ENCODE measurements at regions not wholly inside any gene's neighbourhood (a gene's known extent, or its start where the extent isn't known, plus 50 kb on each side); places are given as distances from the start of the nearest gene placed in this dataset.

DNA sequence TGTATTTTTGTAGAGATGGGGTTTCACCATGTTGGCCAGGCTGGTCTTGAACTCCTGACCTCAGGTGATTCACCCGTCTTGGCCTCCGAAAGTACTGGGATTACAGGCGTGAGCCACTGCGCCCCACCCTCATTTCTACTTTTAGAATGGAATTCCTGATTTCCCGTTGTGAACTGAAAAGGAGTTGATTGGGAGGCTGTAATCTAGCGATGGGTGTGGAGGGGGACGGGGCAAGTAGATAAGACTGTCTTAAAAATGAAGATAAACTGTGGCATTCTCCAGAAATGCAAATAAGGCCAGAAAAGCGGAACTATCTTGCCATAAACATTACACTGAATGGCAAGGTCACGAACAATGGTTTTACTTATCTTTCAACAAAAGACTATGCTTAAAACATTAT, 135.4 kb downstream of the TRIB2 start:
- no peak overlapping the region for H3K9ac ChIP-seq (ENCODE audit: insufficient read depth, low read length)
- no peak overlapping the region for H3K4me3 ChIP-seq (replicated peaks in 1 of 4; ENCODE audit: control extremely low read depth in 1 of 4, insufficient read depth in 1 of 4, low read depth in 3 of 4, low read length in 4 of 4)
- H3K4me1 ChIP-seq (ENCODE audit: control insufficient read depth, extremely low read depth, insufficient read depth, low read length) = peaks cover 8% of the 10 kb centered on the region
- TF ChIP-seq, protein P1, sequence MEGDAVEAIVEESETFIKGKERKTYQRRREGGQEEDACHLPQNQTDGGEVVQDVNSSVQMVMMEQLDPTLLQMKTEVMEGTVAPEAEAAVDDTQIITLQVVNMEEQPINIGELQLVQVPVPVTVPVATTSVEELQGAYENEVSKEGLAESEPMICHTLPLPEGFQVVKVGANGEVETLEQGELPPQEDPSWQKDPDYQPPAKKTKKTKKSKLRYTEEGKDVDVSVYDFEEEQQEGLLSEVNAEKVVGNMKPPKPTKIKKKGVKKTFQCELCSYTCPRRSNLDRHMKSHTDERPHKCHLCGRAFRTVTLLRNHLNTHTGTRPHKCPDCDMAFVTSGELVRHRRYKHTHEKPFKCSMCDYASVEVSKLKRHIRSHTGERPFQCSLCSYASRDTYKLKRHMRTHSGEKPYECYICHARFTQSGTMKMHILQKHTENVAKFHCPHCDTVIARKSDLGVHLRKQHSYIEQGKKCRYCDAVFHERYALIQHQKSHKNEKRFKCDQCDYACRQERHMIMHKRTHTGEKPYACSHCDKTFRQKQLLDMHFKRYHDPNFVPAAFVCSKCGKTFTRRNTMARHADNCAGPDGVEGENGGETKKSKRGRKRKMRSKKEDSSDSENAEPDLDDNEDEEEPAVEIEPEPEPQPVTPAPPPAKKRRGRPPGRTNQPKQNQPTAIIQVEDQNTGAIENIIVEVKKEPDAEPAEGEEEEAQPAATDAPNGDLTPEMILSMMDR (conservative IDR thresholded peaks at IDR 0.05 in 1 of 2, IDR thresholded peaks at IDR 0.05 in 1 of 2; ENCODE audit: low read depth in 1 of 2, low read length in 2 of 2) = no peak
- TF ChIP-seq EZH2 (IDR thresholded peaks at IDR 0.05; ENCODE audit: low read length, missing control alignments) = no peak
- no peaks in the 10 kb centered on the region for H3K27me3 ChIP-seq (ENCODE audit: control insufficient read depth, insufficient read depth, low read length)
- no peaks in the 10 kb centered on the region for H4K20me1 ChIP-seq (ENCODE audit: control insufficient read depth, extremely low read depth, insufficient read depth, low read length)
- H2AFZ ChIP-seq (ENCODE audit: low read length) = no peak overlapping the region
- no peaks in the 10 kb centered on the region for H3K79me2 ChIP-seq (ENCODE audit: control insufficient read depth, insufficient read depth, low read length)
- H3K4me2 ChIP-seq (ENCODE audit: extremely low read depth, insufficient read depth, low read length) = no peak overlapping the region
- no peak overlapping the region for H3K27ac ChIP-seq (ENCODE audit: insufficient read depth, low read length)
- no peak for DNase-seq (ENCODE audit: low read depth in 2 of 2)
- no peaks in the 10 kb centered on the region for H3K36me3 ChIP-seq (ENCODE audit: control insufficient read depth, insufficient read depth, low read length)
- H3K9me3 ChIP-seq (ENCODE audit: control insufficient read depth, insufficient read depth, low read depth, low read length) = no peaks in the 10 kb centered on the region

DNA sequence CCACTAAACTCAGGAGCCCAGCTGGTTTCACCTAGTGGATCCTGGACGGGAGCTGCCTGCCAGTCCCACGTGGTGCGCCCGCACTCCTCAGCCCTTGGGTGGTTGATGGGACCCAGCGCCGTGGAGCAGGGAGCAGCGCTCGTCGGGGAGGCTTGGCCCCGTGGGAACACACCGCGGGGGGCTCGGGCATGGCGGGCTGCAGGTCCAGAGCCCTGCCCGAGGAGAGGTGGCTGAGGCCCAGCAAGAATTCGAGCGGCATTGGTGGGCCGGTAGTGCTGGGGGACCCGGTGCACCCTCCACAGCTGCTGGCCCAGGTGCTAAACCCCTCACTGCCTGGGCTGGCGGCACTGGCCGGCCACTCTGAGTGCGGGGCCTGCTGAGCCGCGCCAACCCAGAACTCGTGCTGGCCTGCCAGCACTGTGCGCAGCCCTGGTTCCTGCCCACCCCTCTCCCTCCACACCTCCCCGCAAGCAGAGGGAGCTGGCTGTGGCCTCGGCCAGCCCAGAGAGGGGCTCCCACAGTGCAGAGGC, 137.3 kb downstream of the TRIB2 start:
- Histone ChIP-seq H4K20me1 (ENCODE audit: control insufficient read depth, extremely low read depth, insufficient read depth, low read length) (no peaks in the 10 kb centered on the region), H3K9me3 (ENCODE audit: control insufficient read depth, insufficient read depth, low read depth, low read length) (no peaks in the 10 kb centered on the region), H3K4me3 (replicated peaks in 1 of 4; ENCODE audit: control extremely low read depth in 1 of 4, insufficient read depth in 1 of 4, low read depth in 3 of 4, low read length in 4 of 4) (no peak overlapping the region), H2AFZ (ENCODE audit: low read length) (no peak overlapping the region), H3K4me2 (ENCODE audit: extremely low read depth, insufficient read depth, low read length) (no peak overlapping the region), H3K36me3 (ENCODE audit: control insufficient read depth, insufficient read depth, low read length) (no peaks in the 10 kb centered on the region), H3K27ac (ENCODE audit: insufficient read depth, low read length) (no peak overlapping the region), H3K4me1 (ENCODE audit: control insufficient read depth, extremely low read depth, insufficient read depth, low read length) (peaks cover 17% of the 10 kb centered on the region), H3K9ac (ENCODE audit: insufficient read depth, low read length) (no peak overlapping the region), H3K27me3 (ENCODE audit: control insufficient read depth, insufficient read depth, low read length) (no peaks in the 10 kb centered on the region), H3K79me2 (ENCODE audit: control insufficient read depth, insufficient read depth, low read length) (no peaks in the 10 kb centered on the region)
- TF ChIP-seq, protein P1 (conservative IDR thresholded peaks at IDR 0.05 in 1 of 2, IDR thresholded peaks at IDR 0.05 in 1 of 2; ENCODE audit: low read depth in 1 of 2, low read length in 2 of 2) = no peak
- no peak for TF ChIP-seq EZH2 (IDR thresholded peaks at IDR 0.05; ENCODE audit: low read length, missing control alignments)
- no peak for DNase-seq (ENCODE audit: low read depth in 2 of 2)

DNA sequence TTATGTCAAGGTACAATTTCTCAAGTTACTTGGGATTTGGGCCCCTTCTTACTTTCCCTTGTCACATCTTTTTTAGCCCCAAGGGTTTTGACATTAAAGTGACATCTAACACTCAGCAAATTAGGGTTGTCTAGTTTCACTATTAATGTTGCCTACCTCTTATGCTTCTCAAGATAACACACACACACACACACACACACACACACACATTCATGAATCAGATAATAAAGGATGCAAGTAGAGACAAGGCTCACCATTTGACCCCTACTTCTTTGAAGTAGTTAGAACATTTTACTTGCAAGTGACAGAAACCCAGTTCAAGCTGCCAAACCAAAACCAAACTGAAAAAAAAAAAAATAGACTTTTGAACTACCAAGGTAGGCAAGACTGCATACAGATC, 138.8 kb downstream of the TRIB2 start:
- H2AFZ ChIP-seq (ENCODE audit: low read length) = no peak overlapping the region
- H3K4me2 ChIP-seq (ENCODE audit: extremely low read depth, insufficient read depth, low read length) = no peak overlapping the region
- no peaks in the 10 kb centered on the region for H3K9me3 ChIP-seq (ENCODE audit: control insufficient read depth, insufficient read depth, low read depth, low read length)
- H3K27ac ChIP-seq (ENCODE audit: insufficient read depth, low read length) = no peak overlapping the region
- no peak overlapping the region for H3K4me3 ChIP-seq (replicated peaks in 1 of 4; ENCODE audit: control extremely low read depth in 1 of 4, insufficient read depth in 1 of 4, low read depth in 3 of 4, low read length in 4 of 4)
- H3K4me1 ChIP-seq (ENCODE audit: control insufficient read depth, extremely low read depth, insufficient read depth, low read length) = peaks cover 17% of the 10 kb centered on the region
- H3K27me3 ChIP-seq (ENCODE audit: control insufficient read depth, insufficient read depth, low read length) = no peaks in the 10 kb centered on the region
- no peak overlapping the region for H3K9ac ChIP-seq (ENCODE audit: insufficient read depth, low read length)
- H4K20me1 ChIP-seq (ENCODE audit: control insufficient read depth, extremely low read depth, insufficient read depth, low read length) = no peaks in the 10 kb centered on the region
- peak in 1 of 2 donors; percentile 65 for DNase-seq (ENCODE audit: low read depth in 2 of 2)
- no peaks in the 10 kb centered on the region for H3K36me3 ChIP-seq (ENCODE audit: control insufficient read depth, insufficient read depth, low read length)
- TF ChIP-seq EZH2 (IDR thresholded peaks at IDR 0.05; ENCODE audit: low read length, missing control alignments) = no peak
- TF ChIP-seq, protein P1 (conservative IDR thresholded peaks at IDR 0.05 in 1 of 2, IDR thresholded peaks at IDR 0.05 in 1 of 2; ENCODE audit: low read depth in 1 of 2, low read length in 2 of 2) = no peak
- no peaks in the 10 kb centered on the region for H3K79me2 ChIP-seq (ENCODE audit: control insufficient read depth, insufficient read depth, low read length)
